ENCODE measurements at regions not wholly inside any gene's neighbourhood (a gene's known extent, or its start where the extent isn't known, plus 50 kb on each side); places are given as distances from the start of the nearest gene placed in this dataset.

GRCh38 chr1:232744847-232745246 lies 60.4 kb upstream of the MAP10 start:
- ChIA-PET POLR2A (ENCODE audit: partially characterized antibody) (no interaction called here), CTCF (ENCODE audit: partially characterized antibody) (no interaction called here)
- 85% methylated on average over 5 of the region's 6 CpGs; no CpG with 5 or more reads in 1 of the 2 experiments for WGBS, 2 experiments (ENCODE audit: extremely low coverage in 1 of 2, insufficient coverage in 1 of 2, insufficient read length in 1 of 2, insufficient replicate concordance in 2 of 2, low coverage in 1 of 2, low lambda C conversion rate in 2 of 2, missing lambda C conversion rate in 1 of 2)
- H2BK15ac ChIP-seq (ENCODE audit: low read length) = no peak overlapping the region
- 0 out of 2 replicates have a peak overlapping the region, but pooled peaks have one; percentile 4 for H2BK20ac ChIP-seq (ENCODE audit: low read length)
- H2AK5ac ChIP-seq (ENCODE audit: low read depth, low read length) = peak overlapping the region; percentile 11; the same call in 1 of the 2 replicates
- H2BK12ac ChIP-seq (ENCODE audit: low read depth, low read length) = no peak overlapping the region; the same call in 1 of the 2 replicates
- no peak overlapping the region; the same call in 1 of the 2 replicates for H4K8ac ChIP-seq (ENCODE audit: extremely low read depth, insufficient read depth, low read length)
- no peak overlapping the region for H3K18ac ChIP-seq (ENCODE audit: extremely low read depth, low read length)
- no peaks in the 10 kb centered on the region for H3K79me1 ChIP-seq (ENCODE audit: low read depth, low read length)
- no peak overlapping the region for H3K4me3 ChIP-seq (ENCODE audit: extremely low read depth in 1 of 4, insufficient read depth in 2 of 4, low read depth in 3 of 4, low read length in 4 of 4)
- H3K9ac ChIP-seq (replicated peaks in 1 of 4; ENCODE audit: extremely low read depth in 1 of 4, low read depth in 3 of 4, low read length in 3 of 4) = no peak overlapping the region
- H3K36me3 ChIP-seq (ENCODE audit: control insufficient read depth in 2 of 4, insufficient read depth in 4 of 4, low read length in 3 of 4) = no peaks in the 10 kb centered on the region
- H2AFZ ChIP-seq (ENCODE audit: low read length) = no peak overlapping the region
- no peak overlapping the region for H2BK120ac ChIP-seq (replicated peaks; ENCODE audit: low read depth, low read length)
- no peak for TF ChIP-seq SP2 (IDR thresholded peaks at IDR 0.05; ENCODE audit: low read length)
- H3K4me1 ChIP-seq (replicated peaks in 1 of 4; ENCODE audit: control insufficient read depth in 3 of 4, insufficient read depth in 4 of 4, low read length in 3 of 4) = peaks cover 0 to 6% (median under 1%) of the 10 kb centered on the region in 4 experiments; a peak in 1 of 7 replicates
- no peak overlapping the region for H3K14ac ChIP-seq (ENCODE audit: insufficient read length)
- H3K4ac ChIP-seq (replicated peaks; ENCODE audit: insufficient read length, low read depth, low read length) = no peak overlapping the region
- DNase-seq (ENCODE audit: low read depth in 1 of 2, low spot score in 2 of 2) (no peak), FAIRE-seq (no peak)
- H4K91ac ChIP-seq (replicated peaks; ENCODE audit: insufficient read length, low read length) = no peak overlapping the region
- H3K56ac ChIP-seq (replicated peaks; ENCODE audit: insufficient read length, low read depth, low read length) = no peak overlapping the region
- no peak overlapping the region for H2BK5ac ChIP-seq (ENCODE audit: low read depth, low read length)
- no peaks in the 10 kb centered on the region for H3K23me2 ChIP-seq (ENCODE audit: low read depth, low read length)
- no peaks in the 10 kb centered on the region for H3K79me2 ChIP-seq (ENCODE audit: control insufficient read depth in 1 of 2, insufficient read depth in 2 of 2, low read length in 2 of 2)
- H3K27ac ChIP-seq (ENCODE audit: low read depth, low read length) = no peak overlapping the region
- no peak overlapping the region for H3K23ac ChIP-seq (ENCODE audit: insufficient read length)
- H3K27me3 ChIP-seq (replicated peaks in 1 of 4; ENCODE audit: control insufficient read depth in 3 of 4, extremely low read depth in 1 of 4, insufficient read depth in 3 of 4, low read length in 3 of 4) = no peaks in the 10 kb centered on the region
- H3K4me2 ChIP-seq (ENCODE audit: insufficient read depth in 1 of 2, low read depth in 2 of 2, low read length in 2 of 2) = no peak overlapping the region
- H3K9me3 ChIP-seq (ENCODE audit: insufficient read depth in 2 of 2, low read depth in 1 of 2, low read length in 1 of 2) = peaks cover 0 to 6% of the 10 kb centered on the region in 2 experiments; a peak in 2 of 4 replicates
- H4K5ac ChIP-seq (ENCODE audit: insufficient read length, low read depth, low read length) = no peak overlapping the region
- H4K20me1 ChIP-seq (replicated peaks in 1 of 2; ENCODE audit: control insufficient read depth in 1 of 2, insufficient read depth in 2 of 2, low read length in 2 of 2) = no peaks in the 10 kb centered on the region

Measured in H1 (cell line).